HEK293 (cell line): ENCODE measurements at regions not wholly inside any gene's neighbourhood (a gene's known extent, or its start where the extent isn't known, plus 50 kb on each side); places are given as distances from the start of the nearest gene placed in this dataset.

Experiments used
- CTCF ChIA-PET: fragments of 350-600 bp; formaldehyde crosslinking; extraction: SDS; loops from one replicate; lab custom pipeline; 2021; ENCODE audit warnings: antibody characterized with exemption; lab: Yijun Ruan, JAX
- POLR2A ChIA-PET: fragments of 300-600 bp; formaldehyde crosslinking; extraction: SDS; loops from one replicate; lab custom pipeline; 2020; ENCODE audit warnings: antibody characterized with exemption, inconsistent platforms; lab: Yijun Ruan, JAX
- H3K27ac ChIP-seq: fragments of 200-500 bp; sonication (Bioruptor generic); 2 replicates; pipeline ENCODE4 v1.5.1; 2014; ENCODE audit warnings: low read depth, low read length, control low read depth, inconsistent platforms; ENCODE audit errors: extremely low read depth
- H3K36me3 ChIP-seq, 2 experiments: fragments of 200-500 bp in 1 of 2; sonication (Bioruptor generic) in 1 of 2; 1 replicate in 1 of 2; 2 replicates in 1 of 2; pipeline ENCODE4 v1.5.1; 2014 to 2017; ENCODE audit warnings: inconsistent platforms in 2 of 2, low read length in 2 of 2; ENCODE audit not compliant: control insufficient read depth in 2 of 2, insufficient read depth in 1 of 2
- H3K4me1 ChIP-seq: fragments of 200-500 bp; sonication (Bioruptor generic); 2 replicates; pipeline ENCODE4 v1.5.1; 2014; ENCODE audit warnings: mild to moderate bottlenecking, low read length, inconsistent platforms; ENCODE audit not compliant: control insufficient read depth, insufficient read depth
- H3K4me3 ChIP-seq: 2 replicates; pipeline ENCODE4 v1.5.1; 2011; ENCODE audit warnings: low read depth, mild to moderate bottlenecking, control low read depth, low read length, moderate library complexity
- H3K9me3 ChIP-seq: fragments of 200-500 bp; sonication (Bioruptor generic); 2 replicates; pipeline ENCODE4 v1.5.1; 2014; ENCODE audit warnings: low read depth, low read length, inconsistent platforms; ENCODE audit not compliant: control insufficient read depth, insufficient read depth
- GLI2 ChIP-seq: fragments of 450-650 bp; formaldehyde crosslinking; IDR thresholded peaks from 2 replicates; pipeline ENCODE4; 2017; ENCODE audit warnings: missing biosample characterization, missing genetic modification characterization, low read depth, borderline replicate concordance
- INSM2 ChIP-seq: fragments of 450-650 bp; formaldehyde crosslinking; IDR thresholded peaks from 2 replicates; pipeline ENCODE4 v1.5.1; 2016; ENCODE audit warnings: missing biosample characterization, missing genetic modification characterization
- KLF10 ChIP-seq: fragments of 450-650 bp; IDR thresholded peaks from 2 replicates; pipeline ENCODE4 v1.5.1; 2018; ENCODE audit warnings: missing biosample characterization, mild to moderate bottlenecking, missing genetic modification characterization
- OSR2 ChIP-seq: fragments of 450-650 bp; formaldehyde crosslinking; IDR thresholded peaks from 2 replicates; pipeline ENCODE4 v1.5.1; 2016; ENCODE audit warnings: missing biosample characterization, missing genetic modification characterization
- REST ChIP-seq: fragments of 450-650 bp; formaldehyde crosslinking; IDR thresholded peaks from 2 replicates; pipeline ENCODE4 v1.5.1; 2016; ENCODE audit warnings: missing biosample characterization, missing genetic modification characterization
- TCF7L2 ChIP-seq: IDR thresholded peaks from 2 replicates; pipeline ENCODE4 v1.6.1; 2011; ENCODE audit warnings: low read depth, mild to moderate bottlenecking, inconsistent platforms, low read length, moderate library complexity, borderline replicate concordance
- YY1 ChIP-seq: fragments of 450-650 bp; formaldehyde crosslinking; IDR thresholded peaks from 2 replicates; pipeline ENCODE4 v1.5.1; 2018; ENCODE audit warnings: missing biosample characterization, missing genetic modification characterization
- ZBTB11 ChIP-seq: fragments of 450-650 bp; formaldehyde crosslinking; conservative IDR thresholded peaks from 2 replicates; pipeline ENCODE4 v1.5.1; 2016; ENCODE audit warnings: low read depth, missing biosample characterization, missing genetic modification characterization
- ZNF10 ChIP-seq: fragments of 450-650 bp; formaldehyde crosslinking; IDR thresholded peaks from 2 replicates; pipeline ENCODE4 v1.5.1; 2017; ENCODE audit warnings: missing biosample characterization, missing genetic modification characterization
- ZNF146 ChIP-seq: fragments of 450-650 bp; formaldehyde crosslinking; IDR thresholded peaks from 2 replicates; pipeline ENCODE4 v1.5.1; 2016; ENCODE audit warnings: missing biosample characterization, missing genetic modification characterization
- ZNF280D ChIP-seq: fragments of 450-650 bp; formaldehyde crosslinking; IDR thresholded peaks from 2 replicates; pipeline ENCODE4 v1.5.1; 2016; ENCODE audit warnings: missing biosample characterization, missing genetic modification characterization
- ZNF292 ChIP-seq: fragments of 450-650 bp; formaldehyde crosslinking; IDR thresholded peaks from 2 replicates; pipeline ENCODE4 v1.5.1; 2016; ENCODE audit warnings: low read depth, missing biosample characterization, missing genetic modification characterization, borderline replicate concordance
- ZNF416 ChIP-seq: fragments of 450-650 bp; formaldehyde crosslinking; IDR thresholded peaks from 2 replicates; pipeline ENCODE4 v1.5.1; 2016; ENCODE audit warnings: missing biosample characterization, missing genetic modification characterization
- ZNF518A ChIP-seq: fragments of 450-650 bp; formaldehyde crosslinking; conservative IDR thresholded peaks from 2 replicates; pipeline ENCODE4 v1.5.1; 2016; ENCODE audit warnings: low read depth, missing biosample characterization, missing genetic modification characterization
- ZNF558 ChIP-seq: fragments of 450-650 bp; formaldehyde crosslinking; IDR thresholded peaks from 2 replicates; pipeline ENCODE4 v1.5.1; 2016; ENCODE audit warnings: missing biosample characterization, missing genetic modification characterization
- ZNF561 ChIP-seq: fragments of 450-650 bp; IDR thresholded peaks from 2 replicates; pipeline ENCODE4 v1.5.1; 2018; ENCODE audit warnings: missing biosample characterization, missing genetic modification characterization, borderline replicate concordance
- ZNF670 ChIP-seq: fragments of 450-650 bp; formaldehyde crosslinking; IDR thresholded peaks from 2 replicates; pipeline ENCODE4 v1.5.1; 2016; ENCODE audit warnings: missing biosample characterization, missing genetic modification characterization, low read depth
- ZNF677 ChIP-seq: fragments of 450-650 bp; IDR thresholded peaks from 2 replicates; pipeline ENCODE4 v1.5.0; 2018; ENCODE audit warnings: missing biosample characterization, mild to moderate bottlenecking, missing genetic modification characterization, moderate library complexity
- ZNF837 ChIP-seq: fragments of 450-650 bp; formaldehyde crosslinking; IDR thresholded peaks from 2 replicates; pipeline ENCODE4 v1.5.1; 2016; ENCODE audit warnings: missing biosample characterization, missing genetic modification characterization
- ZSCAN4 ChIP-seq: fragments of 450-650 bp; formaldehyde crosslinking; IDR thresholded peaks from 2 replicates; pipeline ENCODE4 v1.5.1; 2017; ENCODE audit warnings: missing biosample characterization, missing genetic modification characterization

GRCh38 chr9:80518441-80518840 lies 946.7 kb downstream of the TLE4 start:
- H3K4me1 ChIP-seq, result no peaks in the 10 kb centered on the region
- H3K27ac ChIP-seq, result no peak overlapping the region
- ChIA-PET POLR2A (no interaction called here), CTCF (interaction anchor here (0.7 kb wide), 1 partner anchor 78 kb away, joined by 4 read pairs; no protein-coding TSS in a partner anchor)
- no peak overlapping the region for H3K4me3 ChIP-seq
- no peaks in the 10 kb centered on the region for H3K36me3 ChIP-seq
- no peaks in the 10 kb centered on the region for H3K9me3 ChIP-seq
- TF ChIP-seq ZNF280D (tag by site-specific recombination) (no peak), REST (tag by site-specific recombination) (peak; percentile 28; the same call in 1 of the 2 replicates), TCF7L2 (no peak), ZNF146 (tag by site-specific recombination) (no peak), ZNF561 (tag by site-specific recombination) (no peak), OSR2 (tag by site-specific recombination) (no peak), ZNF677 (no peak), INSM2 (tag by site-specific recombination) (no peak), KLF10 (tag by site-specific recombination) (no peak), ZNF518A (peak; percentile 91), GLI2 (peak; percentile 11; the same call in 1 of the 2 replicates), YY1 (tag by site-specific recombination) (no peak), ZNF10 (tag by site-specific recombination) (no peak), ZNF416 (tag by site-specific recombination) (no peak), ZNF837 (tag by site-specific recombination) (no peak), ZSCAN4 (tag by site-specific recombination) (no peak), ZNF292 (no peak), ZNF670 (tag by site-specific recombination) (no peak), ZNF558 (peak; percentile 61; the same call in 1 of the 2 replicates), ZBTB11 (tag by site-specific recombination) (peak; percentile 85)
